Epidermal melanocyte (primary cell): ENCODE measurements at regions not wholly inside any gene's neighbourhood (a gene's known extent, or its start where the extent isn't known, plus 50 kb on each side); places are given as distances from the start of the nearest gene placed in this dataset.
"Not testable (repeated sequence)": the region's sequence is repeated elsewhere in the genome, so short reads cannot be mapped to it uniquely, and the experiment has no call there.

Experiments used
- DNase-seq: peaks from one replicate; pipeline ENCODE4 v3.0.0; 2011; ENCODE audit warnings: low spot score; ENCODE audit not compliant: insufficient read length

DNA sequence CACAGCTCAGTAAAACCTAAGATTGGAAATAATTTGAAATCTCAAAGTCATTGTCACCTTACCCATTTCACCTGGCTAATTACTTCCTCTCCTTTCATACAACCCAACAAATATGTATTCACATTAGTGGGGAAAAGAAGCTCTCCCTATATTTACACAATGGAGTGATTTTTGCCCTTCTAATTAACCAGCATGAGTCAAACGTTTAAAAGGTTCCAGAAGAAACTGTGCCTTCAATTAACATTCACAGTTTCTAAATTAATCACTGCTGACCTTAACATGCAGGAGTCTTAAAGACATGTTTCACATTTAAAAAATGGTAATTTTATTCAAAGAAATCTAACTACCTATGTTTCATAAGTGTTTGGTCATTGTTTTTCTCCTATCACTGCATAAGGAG is 254.6 kb downstream of the CBLL2 start:
- DNase-seq, result no peak

DNA sequence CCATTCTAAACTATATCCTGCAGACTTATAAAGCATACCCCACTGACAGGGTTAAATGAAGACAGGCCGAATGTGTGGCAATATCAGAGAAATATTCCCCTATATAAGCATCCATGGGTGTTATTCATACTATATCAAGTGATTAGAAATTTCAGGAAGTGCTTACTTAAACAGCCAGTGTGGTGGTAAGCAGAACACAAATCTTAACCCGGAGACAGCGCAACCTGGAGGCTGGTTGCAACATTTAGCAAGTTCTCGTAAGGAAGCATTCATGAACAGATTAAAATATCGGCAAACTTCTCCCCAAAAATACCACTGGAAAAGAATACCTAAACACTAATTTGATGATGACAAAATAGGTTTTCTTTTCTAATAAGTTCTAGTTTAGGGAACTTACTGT is 261.2 kb downstream of the CBLL2 start:
- no peak for DNase-seq

DNA sequence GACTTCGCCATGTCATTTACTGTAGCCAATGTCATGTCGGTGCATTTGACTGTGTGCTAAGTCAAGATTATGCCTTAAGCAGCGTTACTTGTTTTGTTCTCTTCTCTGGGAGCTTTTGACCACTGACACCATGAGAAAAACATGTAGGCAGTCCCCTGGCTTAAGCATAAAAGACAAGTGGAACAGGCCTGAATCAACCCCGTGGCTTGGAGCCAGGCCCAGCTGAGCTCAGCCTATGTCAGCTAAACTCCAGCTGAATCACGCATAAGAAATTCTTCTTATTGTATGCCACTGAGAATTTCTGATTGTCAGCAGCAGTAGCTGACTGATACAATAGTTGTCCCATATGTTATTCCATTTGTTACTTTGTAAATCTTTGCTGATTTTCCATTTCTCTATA is 261.9 kb downstream of the CBLL2 start:
- no peak for DNase-seq

DNA sequence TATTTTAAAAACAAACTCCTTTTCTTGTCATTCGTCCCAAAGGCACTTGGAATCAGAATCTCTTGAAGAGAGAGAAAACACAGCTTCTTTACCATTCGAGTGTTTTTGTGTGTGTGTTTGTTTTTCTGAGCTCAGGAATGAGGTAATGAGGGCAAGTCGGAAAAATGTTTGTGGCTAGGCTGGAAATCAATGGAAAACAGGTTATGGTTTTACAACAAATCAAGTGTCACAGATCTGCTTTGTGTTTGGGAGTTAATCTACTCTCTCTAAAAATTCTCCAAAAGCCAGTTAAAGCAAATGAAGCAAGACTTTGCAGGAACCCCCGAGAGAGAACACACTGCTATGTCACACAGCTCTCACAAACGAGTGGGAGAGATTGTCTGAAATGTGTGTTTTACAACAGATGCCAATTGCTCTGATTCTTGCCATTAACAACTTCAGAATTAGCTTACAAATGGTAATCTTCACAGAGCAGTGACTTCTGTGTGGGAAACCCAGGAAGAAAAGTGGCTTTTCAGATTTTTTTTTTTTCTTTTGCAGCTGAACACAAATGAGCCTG is 264.1 kb downstream of the CBLL2 start:
- no peak for DNase-seq

- no peak for DNase-seq
These were observed 265.9 kb downstream of the CBLL2 start for GRCh38 chrX:22538580-22538979.

DNA sequence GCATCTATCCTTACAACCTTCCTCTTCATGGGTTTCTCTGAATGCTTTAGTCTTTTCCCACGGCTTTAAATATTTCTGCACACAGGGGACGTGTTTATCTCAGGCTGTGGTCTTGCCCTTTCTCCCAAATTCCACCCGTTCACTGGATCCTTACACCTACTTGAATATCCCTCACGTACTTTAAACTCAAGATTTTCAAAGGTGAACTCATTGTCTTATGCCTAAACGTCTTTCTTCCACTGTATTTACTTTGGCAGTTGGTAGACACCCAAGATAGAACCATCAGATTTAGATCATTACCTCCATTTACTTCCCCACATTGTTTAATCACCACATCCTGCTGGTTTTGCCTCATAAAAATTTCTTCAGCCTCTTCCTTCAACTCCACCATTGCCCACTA is 269.2 kb downstream of the CBLL2 start:
- DNase-seq, result no peak

DNA sequence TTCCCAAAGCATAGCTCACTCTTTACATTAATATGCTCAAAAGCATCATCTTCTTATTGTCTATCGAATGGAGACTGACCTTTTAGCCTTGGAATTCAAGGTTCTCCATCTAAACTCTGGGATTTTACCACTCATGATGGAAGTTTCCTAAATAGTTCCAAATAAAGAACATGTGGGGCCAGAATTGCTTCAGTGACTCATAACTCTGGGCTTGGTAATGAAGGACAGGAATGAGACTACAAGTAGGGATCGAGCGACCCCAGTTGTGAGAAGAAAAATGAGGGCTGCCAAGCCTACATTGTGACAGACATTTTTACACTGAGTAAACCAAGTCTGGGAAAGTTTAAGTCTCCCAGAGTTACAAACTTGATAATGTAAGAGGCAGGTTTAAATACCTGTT is 269.9 kb downstream of the CBLL2 start:
- no peak for DNase-seq

DNA sequence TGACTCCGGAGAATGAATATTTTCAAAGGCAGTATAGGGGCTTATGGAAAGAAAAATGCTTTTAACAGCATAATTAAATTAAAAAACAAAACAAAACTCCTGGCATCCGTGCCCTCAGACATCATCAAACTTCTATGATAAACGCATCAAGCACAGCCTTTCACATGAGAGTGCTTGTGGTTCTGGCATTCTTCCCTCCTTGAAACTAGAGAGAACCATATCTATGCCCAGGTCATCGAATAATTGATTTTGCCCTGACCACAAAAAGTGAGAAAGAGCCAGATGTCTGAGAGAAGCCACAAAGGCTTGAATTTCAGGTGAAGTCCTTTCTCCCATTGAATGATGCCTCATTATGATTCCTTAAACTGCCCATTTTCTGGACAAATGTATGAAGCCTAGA is 286.8 kb downstream of the CBLL2 start:
- DNase-seq, result no peak

GRCh38 chrX:22575161-22575845 is 302.6 kb downstream of the CBLL2 start:
- DNase-seq, result no peak

GRCh38 chrX:22577181-22577580 is 304.5 kb downstream of the CBLL2 start:
- no peak for DNase-seq

DNA sequence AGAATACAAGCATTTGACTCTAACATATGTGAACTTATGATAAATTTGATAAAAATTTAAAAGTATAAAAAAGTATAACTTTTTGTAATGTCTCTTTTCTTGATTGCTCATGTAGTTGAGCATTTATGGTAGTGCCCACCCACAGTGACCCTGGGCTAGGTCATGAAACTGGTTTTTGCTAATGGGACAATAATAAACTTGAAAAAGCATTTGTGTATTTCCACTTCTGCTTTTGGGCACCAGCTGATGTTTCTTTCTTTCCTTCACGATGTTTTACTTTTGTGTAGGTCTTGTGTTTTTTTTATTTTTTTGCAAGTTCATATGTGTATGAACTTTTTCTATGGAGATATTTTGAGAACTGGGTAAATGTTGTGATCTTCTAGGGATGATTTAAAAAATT is 313.1 kb downstream of the CBLL2 start:
- DNase-seq, result no peak

- no peak for DNase-seq
These were observed 317.1 kb downstream of the CBLL2 start for GRCh38 chrX:22589845-22590244.

- DNase-seq, result no peak
These were observed 322.1 kb downstream of the CBLL2 start for GRCh38 chrX:22594766-22595165.

- DNase-seq, result no peak
These were observed 330.3 kb downstream of the CBLL2 start for GRCh38 chrX:22603060-22603459.

DNA sequence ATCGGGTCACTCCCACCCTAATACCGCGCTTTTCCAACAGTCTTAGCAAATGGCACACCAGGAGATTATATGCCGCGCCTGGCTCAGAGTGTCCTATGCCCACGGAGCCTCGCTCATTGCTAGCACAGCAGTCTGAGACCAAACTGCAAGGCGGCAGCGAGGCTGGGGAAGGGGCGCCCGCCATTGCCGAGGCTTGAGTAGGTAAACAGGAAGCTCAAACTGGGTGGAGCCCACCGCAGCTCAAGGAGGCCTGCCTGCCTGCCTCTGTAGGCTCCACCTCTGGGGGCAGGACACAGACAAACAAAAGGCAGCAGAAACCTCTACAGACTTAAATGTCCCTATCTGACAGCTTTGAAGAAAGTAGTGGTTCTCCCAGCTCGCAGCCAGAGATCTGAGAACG is 336.7 kb downstream of the CBLL2 start:
- DNase-seq, result not testable (repeated sequence)

GRCh38 chrX:22616867-22617266 is 344.2 kb downstream of the CBLL2 start:
- DNase-seq, result no peak

- DNase-seq, result no peak
These were observed 354.9 kb downstream of the CBLL2 start for GRCh38 chrX:22627576-22627975.

DNA sequence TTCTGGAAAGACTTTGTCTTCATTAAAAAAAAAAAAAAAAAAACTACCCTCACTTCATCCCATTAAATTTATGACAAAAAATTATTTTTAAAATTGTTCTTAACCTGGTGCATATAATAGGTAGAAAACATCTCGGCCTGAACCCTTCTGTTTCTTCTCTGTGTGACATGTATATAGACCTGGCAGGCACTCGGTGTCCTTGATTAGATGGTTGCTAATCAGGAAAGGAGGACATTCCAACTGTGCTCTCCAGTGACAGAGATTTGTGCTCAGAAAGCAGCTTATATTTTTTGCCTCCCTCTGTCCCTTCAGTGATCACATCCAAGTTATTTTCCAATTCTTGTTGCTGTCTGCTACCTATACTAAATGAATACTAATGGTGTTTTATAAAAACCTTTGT is 355.6 kb downstream of the CBLL2 start:
- no peak for DNase-seq

- no peak for DNase-seq
These were observed 356.5 kb downstream of the CBLL2 start for GRCh38 chrX:22629105-22629725.

DNA sequence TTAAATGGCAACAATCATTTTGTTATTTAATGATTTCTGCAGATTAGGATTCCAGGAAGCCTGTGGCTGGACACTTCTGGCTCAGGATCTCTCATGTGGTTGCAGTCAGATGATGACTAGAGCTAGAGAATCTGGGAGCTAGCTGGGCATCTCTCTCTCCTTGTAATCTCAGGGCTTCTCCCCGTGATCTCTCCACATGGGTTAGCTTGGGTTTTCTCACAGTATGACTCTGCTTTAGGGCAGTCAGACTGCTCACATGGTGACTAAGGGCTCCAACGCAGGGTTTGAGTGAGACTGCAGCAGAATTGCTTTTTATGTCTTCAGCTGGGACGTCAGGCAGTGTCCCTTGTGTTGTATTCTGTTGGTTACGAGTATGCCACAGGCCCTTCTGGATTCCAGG is 361.4 kb downstream of the CBLL2 start:
- no peak for DNase-seq

DNA sequence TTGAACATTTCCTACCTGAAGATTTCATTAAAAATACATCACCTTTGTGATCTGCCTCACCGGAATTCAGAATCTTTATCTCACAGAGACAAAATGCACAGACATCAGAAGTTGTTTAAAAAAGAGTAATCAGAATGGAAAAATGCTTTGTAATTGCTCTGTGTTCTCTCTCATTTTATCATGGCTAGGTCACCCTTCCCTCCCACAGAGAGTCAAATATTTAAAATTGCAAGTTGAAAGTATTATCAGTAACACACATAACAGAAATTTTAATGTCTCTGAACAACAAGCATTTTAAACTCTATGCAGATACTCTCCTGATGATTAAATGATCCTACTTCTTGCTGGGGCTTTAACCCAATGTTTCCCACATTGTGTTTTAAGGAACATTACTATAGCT is 362.0 kb downstream of the CBLL2 start:
- DNase-seq, result no peak

- DNase-seq, result no peak
These were observed 351.5 kb upstream of the DDX53 start for GRCh38 chrX:22648281-22648680.

DNA sequence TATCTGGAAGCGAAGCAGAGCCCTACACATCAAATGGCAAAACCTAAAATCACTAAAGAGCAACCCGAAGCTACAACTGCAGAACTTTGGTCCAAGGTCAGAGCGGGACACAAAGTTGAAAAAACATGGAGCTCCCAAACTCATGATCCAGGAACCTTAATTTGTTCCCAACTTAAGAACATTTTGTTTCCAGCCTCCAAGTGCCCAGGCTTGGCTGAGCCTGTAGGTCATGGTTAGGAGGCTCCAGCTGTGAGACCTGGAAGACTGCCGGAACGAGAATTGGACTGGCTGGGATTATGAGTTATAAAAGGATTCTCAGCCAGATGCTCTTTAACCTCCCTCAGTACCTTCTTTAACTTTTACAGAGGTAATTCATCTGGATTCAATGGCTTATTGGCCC is 349.1 kb upstream of the DDX53 start:
- DNase-seq, result no peak
